ENCODE measurements at regions not wholly inside any gene's neighbourhood (a gene's known extent, or its start where the extent isn't known, plus 50 kb on each side); places are given as distances from the start of the nearest gene placed in this dataset.

DNA sequence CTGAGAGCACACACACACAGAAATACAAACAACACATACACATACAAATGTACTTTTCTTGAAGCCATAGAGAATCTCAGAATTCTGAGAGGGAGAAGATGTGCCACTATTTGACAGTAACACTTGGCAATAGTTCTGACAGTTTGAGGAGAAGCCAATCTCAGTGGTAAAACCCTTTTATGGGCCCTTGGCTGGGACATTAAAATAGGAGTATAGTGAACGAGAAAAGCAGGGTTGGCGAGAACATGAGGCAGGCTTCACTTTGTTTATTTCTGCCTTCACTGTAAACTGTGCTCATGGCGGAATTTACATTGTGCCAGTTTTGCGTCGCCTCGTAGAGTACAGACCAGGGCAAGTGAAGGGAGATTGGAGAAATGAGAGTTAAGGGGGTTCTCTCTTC lies 449.4 kb upstream of the POU3F3 start:
- Histone ChIP-seq H3K4me1 (ENCODE audit: control insufficient read depth in 1 of 2, insufficient read depth in 2 of 2, low read length in 2 of 2) (no peaks in the 10 kb centered on the region), H3K27ac (ENCODE audit: low read depth, low read length) (no peak overlapping the region), H3K4me3 (ENCODE audit: low read depth in 1 of 2, low read length in 2 of 2) (no peak overlapping the region), H3K9me3 (ENCODE audit: control insufficient read depth in 1 of 2, low read length in 2 of 2) (no peaks in the 10 kb centered on the region), H3K36me3 (ENCODE audit: control insufficient read depth in 1 of 2, insufficient read depth in 2 of 2, low read length in 2 of 2) (no peaks in the 10 kb centered on the region), H3K27me3 (ENCODE audit: control insufficient read depth in 1 of 2, insufficient read depth in 2 of 2, low read length in 2 of 2) (no peaks in the 10 kb centered on the region), H3K9ac (ENCODE audit: low read depth in 1 of 2, low read length in 2 of 2) (no peak overlapping the region)

GRCh38 chr2:104405623-104406022 lies 448.3 kb upstream of the POU3F3 start:
- H3K27me3 ChIP-seq (ENCODE audit: control insufficient read depth in 1 of 2, insufficient read depth in 2 of 2, low read length in 2 of 2), result no peaks in the 10 kb centered on the region
- no peak overlapping the region for H3K4me3 ChIP-seq (ENCODE audit: low read depth in 1 of 2, low read length in 2 of 2)
- no peak overlapping the region for H3K27ac ChIP-seq (ENCODE audit: low read depth, low read length)
- no peaks in the 10 kb centered on the region for H3K4me1 ChIP-seq (ENCODE audit: control insufficient read depth in 1 of 2, insufficient read depth in 2 of 2, low read length in 2 of 2)
- no peaks in the 10 kb centered on the region for H3K36me3 ChIP-seq (ENCODE audit: control insufficient read depth in 1 of 2, insufficient read depth in 2 of 2, low read length in 2 of 2)
- no peak overlapping the region for H3K9ac ChIP-seq (ENCODE audit: low read depth in 1 of 2, low read length in 2 of 2)
- H3K9me3 ChIP-seq (ENCODE audit: control insufficient read depth in 1 of 2, low read length in 2 of 2), result no peaks in the 10 kb centered on the region

DNA sequence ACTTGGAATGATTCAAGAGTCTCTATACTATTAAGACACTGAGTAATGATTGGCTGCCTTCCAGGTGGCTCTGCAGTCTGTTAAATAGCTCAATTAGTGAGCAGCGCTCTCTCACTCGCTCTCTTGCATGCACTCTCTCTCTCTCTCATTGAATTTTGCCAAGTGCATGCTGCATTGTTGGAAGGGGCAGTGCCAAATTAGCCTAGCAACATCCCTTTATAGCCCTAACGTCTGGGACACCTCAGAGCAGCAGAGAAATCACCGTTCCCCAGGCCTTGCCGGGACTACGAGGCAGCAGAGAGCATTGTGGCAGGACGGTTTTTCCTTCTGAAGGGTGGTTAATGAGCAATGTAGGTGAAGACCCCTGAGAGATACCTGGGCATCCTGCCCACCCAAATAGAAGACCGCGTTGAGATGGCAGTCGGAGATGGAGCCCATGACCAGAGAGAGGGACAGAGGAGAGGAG lies 447.6 kb upstream of the POU3F3 start:
- no peak overlapping the region for H3K9ac ChIP-seq (ENCODE audit: low read depth in 1 of 2, low read length in 2 of 2)
- H3K4me3 ChIP-seq (ENCODE audit: low read depth in 1 of 2, low read length in 2 of 2), result no peak overlapping the region
- no peaks in the 10 kb centered on the region for H3K9me3 ChIP-seq (ENCODE audit: control insufficient read depth in 1 of 2, low read length in 2 of 2)
- no peaks in the 10 kb centered on the region for H3K4me1 ChIP-seq (ENCODE audit: control insufficient read depth in 1 of 2, insufficient read depth in 2 of 2, low read length in 2 of 2)
- H3K27ac ChIP-seq (ENCODE audit: low read depth, low read length), result no peak overlapping the region
- H3K36me3 ChIP-seq (ENCODE audit: control insufficient read depth in 1 of 2, insufficient read depth in 2 of 2, low read length in 2 of 2), result no peaks in the 10 kb centered on the region
- no peaks in the 10 kb centered on the region for H3K27me3 ChIP-seq (ENCODE audit: control insufficient read depth in 1 of 2, insufficient read depth in 2 of 2, low read length in 2 of 2)

- Histone ChIP-seq H3K4me3 (ENCODE audit: low read depth in 1 of 2, low read length in 2 of 2) (no peak overlapping the region), H3K36me3 (ENCODE audit: control insufficient read depth in 1 of 2, insufficient read depth in 2 of 2, low read length in 2 of 2) (no peaks in the 10 kb centered on the region), H3K27me3 (ENCODE audit: control insufficient read depth in 1 of 2, insufficient read depth in 2 of 2, low read length in 2 of 2) (no peaks in the 10 kb centered on the region), H3K9ac (ENCODE audit: low read depth in 1 of 2, low read length in 2 of 2) (no peak overlapping the region), H3K27ac (ENCODE audit: low read depth, low read length) (no peak overlapping the region), H3K9me3 (ENCODE audit: control insufficient read depth in 1 of 2, low read length in 2 of 2) (no peaks in the 10 kb centered on the region), H3K4me1 (ENCODE audit: control insufficient read depth in 1 of 2, insufficient read depth in 2 of 2, low read length in 2 of 2) (no peaks in the 10 kb centered on the region)
Observed at GRCh38 chr2:104407641-104408040, 446.3 kb upstream of the POU3F3 start.

DNA sequence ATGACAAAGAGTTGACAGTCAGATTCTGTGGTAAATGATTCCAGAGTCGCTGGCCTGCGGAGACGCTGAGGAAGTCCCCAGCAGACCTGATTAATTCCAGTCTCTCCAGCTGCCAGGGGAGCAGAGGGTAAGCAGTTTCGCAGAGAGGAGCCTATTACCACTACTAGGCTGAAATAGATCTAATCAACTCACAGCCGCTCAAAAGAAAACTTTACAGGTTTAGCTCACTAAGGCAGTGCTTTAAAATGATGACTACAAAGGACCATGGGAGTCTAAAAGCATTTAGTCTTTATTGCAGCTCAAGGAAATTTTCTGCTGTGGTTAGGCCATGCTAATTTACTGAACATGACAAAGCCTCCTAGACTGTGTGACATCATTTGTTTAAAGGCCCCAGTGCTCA lies 445.6 kb upstream of the POU3F3 start:
- no peak overlapping the region for H3K9ac ChIP-seq (ENCODE audit: low read depth in 1 of 2, low read length in 2 of 2)
- no peak overlapping the region for H3K27ac ChIP-seq (ENCODE audit: low read depth, low read length)
- no peaks in the 10 kb centered on the region for H3K4me1 ChIP-seq (ENCODE audit: control insufficient read depth in 1 of 2, insufficient read depth in 2 of 2, low read length in 2 of 2)
- H3K27me3 ChIP-seq (ENCODE audit: control insufficient read depth in 1 of 2, insufficient read depth in 2 of 2, low read length in 2 of 2), result no peaks in the 10 kb centered on the region
- H3K36me3 ChIP-seq (ENCODE audit: control insufficient read depth in 1 of 2, insufficient read depth in 2 of 2, low read length in 2 of 2), result no peaks in the 10 kb centered on the region
- no peak overlapping the region for H3K4me3 ChIP-seq (ENCODE audit: low read depth in 1 of 2, low read length in 2 of 2)
- H3K9me3 ChIP-seq (ENCODE audit: control insufficient read depth in 1 of 2, low read length in 2 of 2), result no peaks in the 10 kb centered on the region

- no peaks in the 10 kb centered on the region for H3K9me3 ChIP-seq (ENCODE audit: control insufficient read depth in 1 of 2, low read length in 2 of 2)
- no peak overlapping the region for H3K4me3 ChIP-seq (ENCODE audit: low read depth in 1 of 2, low read length in 2 of 2)
- H3K27me3 ChIP-seq (ENCODE audit: control insufficient read depth in 1 of 2, insufficient read depth in 2 of 2, low read length in 2 of 2), result no peaks in the 10 kb centered on the region
- no peaks in the 10 kb centered on the region for H3K36me3 ChIP-seq (ENCODE audit: control insufficient read depth in 1 of 2, insufficient read depth in 2 of 2, low read length in 2 of 2)
- H3K9ac ChIP-seq (ENCODE audit: low read depth in 1 of 2, low read length in 2 of 2), result no peak overlapping the region
- no peaks in the 10 kb centered on the region for H3K4me1 ChIP-seq (ENCODE audit: control insufficient read depth in 1 of 2, insufficient read depth in 2 of 2, low read length in 2 of 2)
- no peak overlapping the region for H3K27ac ChIP-seq (ENCODE audit: low read depth, low read length)
Observed at GRCh38 chr2:104410136-104410535, 443.8 kb upstream of the POU3F3 start.

GRCh38 chr2:104412384-104412783 lies 441.5 kb upstream of the POU3F3 start:
- no peaks in the 10 kb centered on the region for H3K4me1 ChIP-seq (ENCODE audit: control insufficient read depth in 1 of 2, insufficient read depth in 2 of 2, low read length in 2 of 2)
- no peak overlapping the region for H3K27ac ChIP-seq (ENCODE audit: low read depth, low read length)
- H3K27me3 ChIP-seq (ENCODE audit: control insufficient read depth in 1 of 2, insufficient read depth in 2 of 2, low read length in 2 of 2), result peaks cover 0 to 4% of the 10 kb centered on the region in 2 donors
- no peaks in the 10 kb centered on the region for H3K9me3 ChIP-seq (ENCODE audit: control insufficient read depth in 1 of 2, low read length in 2 of 2)
- no peak overlapping the region for H3K9ac ChIP-seq (ENCODE audit: low read depth in 1 of 2, low read length in 2 of 2)
- H3K36me3 ChIP-seq (ENCODE audit: control insufficient read depth in 1 of 2, insufficient read depth in 2 of 2, low read length in 2 of 2), result no peaks in the 10 kb centered on the region
- no peak overlapping the region for H3K4me3 ChIP-seq (ENCODE audit: low read depth in 1 of 2, low read length in 2 of 2)

DNA sequence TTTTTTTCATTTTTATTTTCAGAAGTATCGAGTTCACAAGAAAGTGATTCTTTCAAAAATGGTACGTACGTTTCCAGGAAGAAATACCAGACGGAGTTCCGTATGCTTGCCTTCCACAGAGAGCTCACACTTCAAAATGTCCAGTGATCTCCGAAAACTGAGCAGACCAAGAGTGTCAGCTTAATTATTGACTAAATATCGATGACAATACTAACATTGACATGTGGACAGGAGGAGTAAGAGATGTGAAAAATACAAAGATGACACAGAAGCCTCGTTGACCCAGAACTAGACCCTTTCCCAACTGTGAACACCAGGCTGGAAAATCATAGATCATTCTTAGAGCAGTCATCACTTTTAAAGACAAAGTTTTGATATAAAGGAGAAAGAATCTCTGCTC lies 440.0 kb upstream of the POU3F3 start:
- Histone ChIP-seq H3K9me3 (ENCODE audit: control insufficient read depth in 1 of 2, low read length in 2 of 2) (no peaks in the 10 kb centered on the region), H3K27ac (ENCODE audit: low read depth, low read length) (no peak overlapping the region), H3K9ac (ENCODE audit: low read depth in 1 of 2, low read length in 2 of 2) (no peak overlapping the region), H3K27me3 (ENCODE audit: control insufficient read depth in 1 of 2, insufficient read depth in 2 of 2, low read length in 2 of 2) (peaks cover 0 to 4% of the 10 kb centered on the region in 2 donors), H3K4me1 (ENCODE audit: control insufficient read depth in 1 of 2, insufficient read depth in 2 of 2, low read length in 2 of 2) (no peaks in the 10 kb centered on the region), H3K36me3 (ENCODE audit: control insufficient read depth in 1 of 2, insufficient read depth in 2 of 2, low read length in 2 of 2) (no peaks in the 10 kb centered on the region), H3K4me3 (ENCODE audit: low read depth in 1 of 2, low read length in 2 of 2) (no peak overlapping the region)

- Histone ChIP-seq H3K9me3 (ENCODE audit: control insufficient read depth in 1 of 2, low read length in 2 of 2) (no peaks in the 10 kb centered on the region), H3K9ac (ENCODE audit: low read depth in 1 of 2, low read length in 2 of 2) (no peak overlapping the region), H3K36me3 (ENCODE audit: control insufficient read depth in 1 of 2, insufficient read depth in 2 of 2, low read length in 2 of 2) (no peaks in the 10 kb centered on the region), H3K4me3 (ENCODE audit: low read depth in 1 of 2, low read length in 2 of 2) (no peak overlapping the region), H3K4me1 (ENCODE audit: control insufficient read depth in 1 of 2, insufficient read depth in 2 of 2, low read length in 2 of 2) (no peaks in the 10 kb centered on the region), H3K27me3 (ENCODE audit: control insufficient read depth in 1 of 2, insufficient read depth in 2 of 2, low read length in 2 of 2) (peaks cover 0 to 4% of the 10 kb centered on the region in 2 donors), H3K27ac (ENCODE audit: low read depth, low read length) (no peak overlapping the region)
Observed at GRCh38 chr2:104415284-104415683, 438.6 kb upstream of the POU3F3 start.

GRCh38 chr2:104416339-104417000 lies 437.4 kb upstream of the POU3F3 start:
- Histone ChIP-seq H3K9me3 (ENCODE audit: control insufficient read depth in 1 of 2, low read length in 2 of 2) (no peaks in the 10 kb centered on the region), H3K36me3 (ENCODE audit: control insufficient read depth in 1 of 2, insufficient read depth in 2 of 2, low read length in 2 of 2) (no peaks in the 10 kb centered on the region), H3K27ac (ENCODE audit: low read depth, low read length) (no peak overlapping the region), H3K4me3 (ENCODE audit: low read depth in 1 of 2, low read length in 2 of 2) (no peak overlapping the region), H3K9ac (ENCODE audit: low read depth in 1 of 2, low read length in 2 of 2) (no peak overlapping the region), H3K4me1 (ENCODE audit: control insufficient read depth in 1 of 2, insufficient read depth in 2 of 2, low read length in 2 of 2) (no peaks in the 10 kb centered on the region), H3K27me3 (ENCODE audit: control insufficient read depth in 1 of 2, insufficient read depth in 2 of 2, low read length in 2 of 2) (peaks cover 0 to 4% of the 10 kb centered on the region in 2 donors)

All from duodenal mucosa (tissue), 2 donors.